HG02981 (cell line): ENCODE measurements at regions not wholly inside any gene's neighbourhood (a gene's known extent, or its start where the extent isn't known, plus 50 kb on each side); places are given as distances from the start of the nearest gene placed in this dataset.

Source experiments
- ATAC-seq: cut with Tn5 transposase; IDR thresholded peaks from one replicate; pipeline ENCODE4 v1.9.1; 2021; ENCODE audit warnings: mild to moderate bottlenecking, moderate library complexity; ENCODE audit not compliant: unreplicated experiment

DNA sequence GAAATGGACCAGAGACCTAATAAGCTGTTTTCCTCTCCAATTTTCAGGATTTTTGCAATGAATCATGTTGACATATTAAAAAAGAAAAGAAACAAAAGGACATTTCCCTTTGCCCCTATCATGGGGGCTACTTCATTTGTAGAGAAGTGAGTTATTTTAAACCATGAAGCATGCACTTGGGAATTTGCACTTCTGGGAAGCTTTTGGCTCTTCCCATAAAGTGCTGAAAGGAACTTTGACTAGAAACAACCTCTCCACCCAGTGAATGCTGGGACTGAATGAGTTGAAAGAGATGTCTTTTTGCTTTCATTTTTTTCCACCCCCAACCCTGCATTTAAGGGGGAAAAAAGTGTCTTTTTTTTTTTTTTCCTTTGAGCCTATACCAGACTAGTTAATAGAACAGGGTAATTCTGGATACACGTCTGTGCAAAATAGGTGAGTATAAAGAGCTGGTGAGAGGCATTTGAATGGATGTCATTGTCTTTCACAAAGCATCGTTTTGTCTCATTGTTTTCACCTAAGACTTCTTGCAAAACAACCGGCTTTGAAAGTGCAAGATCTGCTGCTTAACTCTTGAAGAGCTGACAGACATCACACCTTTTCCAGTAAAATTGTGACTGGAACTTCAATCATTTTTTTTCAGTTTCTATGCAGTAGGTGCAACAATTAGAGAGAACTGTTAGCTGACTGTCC, 138.7 kb upstream of the BACH2 start:
- ATAC-seq, result no peak

- ATAC-seq, result no peak
Observed at GRCh38 chr6:90434094-90434493, 137.5 kb upstream of the BACH2 start.

- no peak for ATAC-seq
Observed at GRCh38 chr6:90432937-90433336, 136.3 kb upstream of the BACH2 start.

DNA sequence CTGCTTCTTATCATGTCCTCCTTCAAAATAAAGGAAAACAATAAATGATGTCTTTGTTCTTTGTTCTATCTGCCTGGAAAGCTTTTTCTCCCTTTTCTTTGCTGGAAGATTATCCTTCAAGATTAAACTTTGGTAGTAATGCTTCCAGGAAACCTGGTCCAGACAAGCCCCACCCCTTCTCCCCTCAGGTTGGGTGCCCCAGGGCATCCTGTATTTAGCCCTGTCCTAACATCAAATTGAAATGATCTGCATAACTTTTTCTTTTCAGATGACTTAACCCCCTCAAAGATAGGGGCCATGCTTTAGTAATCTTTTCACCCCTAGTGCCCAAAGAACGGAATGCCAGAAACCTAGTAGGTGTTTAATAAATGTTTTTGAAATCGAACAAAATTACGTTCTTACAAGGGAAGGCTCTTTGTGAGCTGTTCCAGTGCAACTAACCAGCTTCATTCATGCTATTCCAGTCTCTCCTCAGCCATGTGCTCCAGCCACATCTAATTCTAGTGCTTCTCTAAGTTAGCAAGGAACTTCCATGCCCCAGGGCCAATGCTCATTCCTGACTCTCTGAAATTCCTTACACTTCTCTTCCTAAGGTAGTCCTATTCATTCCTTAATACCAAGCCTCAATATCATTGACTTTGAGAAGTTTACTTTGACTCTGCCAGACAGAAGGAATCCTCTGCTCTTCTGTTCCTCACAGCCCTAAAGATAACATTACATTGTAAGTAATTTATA, 135.6 kb upstream of the BACH2 start:
- no peak for ATAC-seq

- ATAC-seq, result no peak
Observed at GRCh38 chr6:90431576-90431975, 134.9 kb upstream of the BACH2 start.

GRCh38 chr6:90429713-90430112, 133.1 kb upstream of the BACH2 start:
- no peak for ATAC-seq

DNA sequence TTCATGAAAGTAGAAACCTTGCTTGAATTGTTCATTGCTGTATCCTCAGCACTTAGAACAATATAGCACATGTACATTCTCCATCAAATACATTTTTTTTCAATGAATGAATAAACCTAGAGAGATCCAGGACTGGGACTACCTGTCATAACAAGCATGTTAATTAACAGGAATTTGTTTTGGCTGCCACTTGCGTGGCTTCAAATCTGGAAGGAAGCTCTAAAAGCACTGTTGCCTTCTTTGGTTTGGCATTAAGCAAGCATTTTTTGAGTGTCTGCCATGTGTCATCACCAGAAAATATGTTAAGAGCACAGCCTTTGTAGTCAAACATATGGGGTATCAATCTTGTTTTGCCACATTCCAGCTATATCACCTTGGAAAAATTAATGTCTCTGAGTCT, 131.9 kb upstream of the BACH2 start:
- ATAC-seq, result no peak

DNA sequence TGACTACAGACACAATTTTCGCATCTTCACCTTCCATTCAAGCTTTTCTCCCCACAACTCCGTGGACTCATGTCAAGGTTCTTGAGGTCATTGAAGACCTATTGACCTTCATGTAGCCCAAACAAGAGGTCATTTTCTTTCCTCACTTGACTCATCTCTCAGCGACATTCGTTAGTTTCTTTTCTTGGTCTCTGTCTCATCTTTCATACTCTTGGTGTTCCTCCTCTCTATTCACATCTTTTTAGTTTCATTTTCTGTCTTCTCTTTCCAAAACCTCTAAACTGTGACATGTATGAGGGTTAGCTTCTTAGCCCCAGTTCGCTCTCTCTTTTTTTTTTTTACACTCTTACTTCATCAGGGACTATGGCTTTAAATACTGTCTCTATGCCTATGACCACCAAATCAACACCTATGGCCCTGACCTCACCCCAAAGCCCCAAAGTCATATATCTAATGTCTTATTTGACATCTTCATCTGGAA, 128.6 kb upstream of the BACH2 start:
- ATAC-seq, result peak; percentile 97

GRCh38 chr6:90424580-90424979, 127.9 kb upstream of the BACH2 start:
- no peak for ATAC-seq

DNA sequence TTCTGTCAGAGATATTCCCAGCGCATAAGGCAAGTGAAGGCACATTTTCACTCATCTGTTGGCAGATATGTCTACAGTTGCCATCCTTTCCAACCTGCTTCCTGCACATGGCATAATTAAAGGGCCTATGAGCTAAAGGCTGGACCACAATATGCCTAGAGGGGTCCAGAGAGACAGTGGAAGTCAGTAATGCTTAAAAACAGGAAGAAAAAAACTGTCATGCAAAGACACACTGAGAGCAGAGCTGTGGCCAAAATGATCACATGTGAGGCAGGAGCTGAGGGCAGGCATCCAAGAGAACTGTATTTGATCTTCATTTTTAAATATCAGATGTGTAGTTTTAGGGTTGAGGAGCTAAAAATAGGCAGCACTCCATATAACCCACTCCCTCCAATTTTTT, 125.0 kb upstream of the BACH2 start:
- ATAC-seq, result no peak

DNA sequence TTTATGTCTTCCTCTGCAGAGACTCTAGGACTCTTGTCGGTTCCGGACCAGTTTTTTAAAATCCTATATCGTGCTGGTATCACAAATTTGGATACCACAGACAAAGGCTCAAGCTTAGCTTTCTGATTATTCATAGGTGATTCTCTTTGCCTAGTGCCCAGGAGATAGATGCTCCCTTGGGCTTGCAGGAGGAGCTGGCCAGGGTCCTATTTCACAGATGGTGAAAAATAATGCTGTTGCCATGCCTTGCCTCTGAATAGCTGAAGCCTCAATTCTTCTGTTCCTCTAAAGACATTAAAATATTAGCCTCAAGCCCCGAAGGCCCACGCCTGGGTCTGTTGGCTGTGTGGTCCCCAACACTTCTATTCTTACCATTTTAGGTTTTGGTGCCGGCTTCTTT, 123.9 kb upstream of the BACH2 start:
- no peak for ATAC-seq

DNA sequence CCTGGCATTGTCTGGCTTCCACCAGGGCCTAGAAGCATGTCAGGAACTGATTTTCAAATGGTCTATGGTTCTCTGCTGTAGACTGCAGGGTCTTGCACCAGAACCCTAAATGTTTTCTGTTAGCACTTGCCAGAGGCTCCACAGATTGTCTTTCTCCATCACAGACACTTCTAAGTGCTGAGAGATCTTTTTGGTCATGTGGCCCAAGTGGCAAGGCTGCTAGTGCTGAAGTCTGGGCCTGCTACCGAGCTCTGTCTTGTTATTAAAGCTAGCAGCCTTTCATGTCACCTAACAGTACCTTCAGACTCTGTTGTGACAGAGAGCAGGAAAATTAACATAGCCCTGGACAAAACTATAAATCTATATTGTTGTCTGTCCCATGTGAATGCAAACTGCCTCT, 120.7 kb upstream of the BACH2 start:
- no peak for ATAC-seq

DNA sequence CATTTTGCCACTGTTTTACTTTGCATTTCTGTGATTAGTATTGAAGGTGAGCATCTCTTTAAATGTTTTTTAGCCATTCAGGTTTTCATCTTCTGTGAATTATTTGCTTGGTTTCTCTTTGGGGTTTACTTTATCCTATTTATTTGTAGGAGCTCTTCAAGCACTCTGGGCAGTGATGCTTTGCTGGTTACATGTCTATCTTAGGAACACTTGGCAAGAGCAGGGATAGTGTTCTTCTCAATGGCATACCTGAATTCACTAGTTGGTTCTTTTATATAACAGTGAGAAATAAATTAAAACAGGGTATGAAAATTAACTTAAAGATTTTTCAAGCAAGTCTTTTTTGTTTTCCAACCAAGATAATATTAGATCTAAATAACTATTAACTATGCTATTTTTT, 119.7 kb upstream of the BACH2 start:
- ATAC-seq, result no peak

- no peak for ATAC-seq
Observed at GRCh38 chr6:90415178-90415577, 118.5 kb upstream of the BACH2 start.

GRCh38 chr6:90414352-90414751, 117.7 kb upstream of the BACH2 start:
- no peak for ATAC-seq

- no peak for ATAC-seq
Observed at GRCh38 chr6:90413867-90414266, 117.2 kb upstream of the BACH2 start.

DNA sequence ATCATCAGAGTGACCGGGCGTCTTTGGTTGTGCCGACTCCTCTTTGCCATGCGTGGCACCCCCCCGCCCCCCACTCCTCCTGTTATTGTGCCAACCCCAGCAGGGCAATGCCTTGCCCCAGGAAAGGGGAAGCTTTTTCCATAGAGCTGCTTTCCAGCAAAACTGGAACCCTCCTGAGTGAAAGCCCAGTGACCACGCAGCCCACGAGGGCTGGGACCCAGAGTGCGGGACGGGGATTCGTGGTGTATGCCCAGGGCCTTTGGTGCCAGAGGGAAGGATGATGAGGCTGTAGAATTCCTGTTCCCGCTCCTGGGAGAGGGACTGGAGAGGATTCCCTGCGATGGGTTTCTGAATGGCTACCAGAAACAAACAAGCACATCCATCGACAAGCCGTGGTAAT, 116.8 kb upstream of the BACH2 start:
- ATAC-seq, result no peak

DNA sequence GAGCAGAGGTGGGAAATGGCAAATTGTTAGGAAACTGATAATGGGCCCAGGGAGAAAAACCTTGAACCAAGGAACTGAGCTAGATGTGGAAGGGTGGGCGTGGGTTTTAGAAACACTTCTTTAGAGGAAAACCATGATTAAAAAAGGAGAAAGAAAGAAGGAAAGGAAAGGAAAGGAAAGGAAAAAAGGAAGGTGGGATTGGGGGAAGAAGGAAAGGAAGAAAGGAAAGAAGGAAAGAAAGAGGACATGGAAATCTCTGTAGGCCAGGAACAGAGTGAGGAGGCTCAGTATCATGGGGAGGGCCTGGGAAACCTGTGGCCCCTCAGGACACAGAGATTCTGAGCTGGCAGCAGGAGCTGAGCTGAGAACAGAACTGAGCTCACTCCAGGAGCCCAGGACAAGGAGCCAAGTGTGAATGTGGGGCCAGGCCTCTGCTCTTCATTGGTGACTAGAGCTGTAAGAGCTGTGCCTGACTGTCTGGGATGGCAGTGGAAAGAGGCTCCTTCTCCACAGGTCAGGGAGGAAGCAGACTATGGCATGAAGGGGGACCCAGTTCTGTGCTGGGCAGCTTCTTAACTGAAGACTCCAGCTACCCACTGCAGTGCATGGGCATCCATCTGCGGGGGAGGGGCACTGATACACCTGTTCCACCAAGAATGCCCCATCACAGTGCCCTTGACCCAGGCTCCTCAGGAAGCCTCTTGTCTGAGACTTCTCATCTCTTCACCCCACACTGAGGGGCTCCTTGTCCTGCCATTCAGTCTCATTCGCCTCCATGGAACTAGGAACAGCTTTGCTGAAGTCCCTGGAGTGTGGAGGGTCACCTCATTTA, 116.1 kb upstream of the BACH2 start:
- no peak for ATAC-seq

GRCh38 chr6:90411292-90411781, 114.7 kb upstream of the BACH2 start:
- peak; percentile 90 for ATAC-seq

DNA sequence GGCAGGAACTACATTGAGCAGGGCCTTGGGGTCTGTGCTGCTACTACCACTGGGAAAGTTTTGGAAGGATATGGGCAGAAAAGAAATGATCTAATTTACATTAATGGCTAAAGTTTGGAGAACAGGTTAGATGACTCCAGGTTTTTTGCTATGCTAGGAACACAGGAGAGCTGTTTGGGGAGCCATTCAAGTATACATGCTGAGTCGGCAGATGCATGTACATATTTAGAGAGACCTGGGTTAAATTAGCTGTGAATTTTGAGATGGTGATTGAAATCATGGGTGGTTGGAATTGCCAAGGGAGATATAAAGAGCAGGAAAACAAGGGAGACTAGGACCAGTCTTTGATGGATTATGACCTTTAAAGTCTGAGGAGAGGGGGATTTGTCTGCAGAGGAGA, 113.1 kb upstream of the BACH2 start:
- ATAC-seq, result no peak

DNA sequence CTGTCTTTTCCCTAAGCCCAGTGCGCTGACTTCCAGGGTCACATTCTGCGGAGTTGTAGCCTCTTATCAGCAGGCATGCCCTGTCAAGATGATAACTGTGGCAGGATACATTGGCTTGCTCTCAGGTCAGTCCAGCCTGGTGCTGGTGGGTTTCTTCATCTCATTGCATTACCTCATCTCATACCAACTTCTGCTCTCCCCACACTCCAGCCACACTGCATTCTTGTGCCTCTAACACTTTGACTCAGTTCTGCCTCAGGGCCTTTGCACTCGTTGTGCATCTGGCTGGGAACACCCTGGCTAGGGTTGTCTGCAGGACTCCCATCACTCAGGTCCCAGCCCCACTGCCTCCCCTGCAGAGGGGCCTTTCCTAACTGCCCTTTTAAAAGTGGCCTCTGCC, 110.3 kb upstream of the BACH2 start:
- ATAC-seq, result no peak
